ENCODE measurements at regions not wholly inside any gene's neighbourhood (a gene's known extent, or its start where the extent isn't known, plus 50 kb on each side); places are given as distances from the start of the nearest gene placed in this dataset.
A peak's percentile ranks its signal among the peaks of the same experiment; 100 is the strongest.
"Not testable (repeated sequence)": the region's sequence is repeated elsewhere in the genome, so short reads cannot be mapped to it uniquely, and the experiment has no call there.

DNA sequence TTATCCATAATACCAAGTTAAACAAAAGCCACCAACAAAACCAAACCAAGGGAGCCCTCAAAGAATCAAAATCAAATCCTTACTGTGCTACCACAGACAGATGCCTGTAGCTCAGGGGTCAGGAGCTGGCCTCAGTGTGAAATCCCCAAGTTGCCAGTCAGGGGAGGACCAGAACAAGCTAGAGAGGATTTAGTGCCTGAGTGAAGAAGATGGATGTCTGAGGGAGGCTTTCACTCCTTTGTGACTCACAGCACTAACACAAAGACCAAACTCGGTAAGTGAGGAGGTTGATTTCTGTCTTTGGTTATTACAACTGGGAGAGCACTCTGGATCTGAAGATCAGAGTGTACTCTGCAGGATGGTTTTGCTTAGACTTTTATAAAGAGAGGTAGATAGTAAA is 189.9 kb upstream of the ZNF184 start:
- no peaks in the 10 kb centered on the region for H3K36me3 Mint-ChIP-seq
- no peak overlapping the region for H3K27ac Mint-ChIP-seq
- CTCF ChIA-PET, result interaction anchor here (0.6 kb wide), 1 partner anchor 400 kb away, joined by 3 read pairs; no protein-coding TSS in a partner anchor
- H3K9me3 Mint-ChIP-seq, result no peaks in the 10 kb centered on the region
- DNase-seq, result no peak
- intact Hi-C loops (cut with micrococcal nuclease), result no loop called here
- POLR2A ChIA-PET, result no interaction called here
- H3K4me3 Mint-ChIP-seq, result no peak overlapping the region
- H3K27me3 Mint-ChIP-seq, result peaks cover 44% of the 10 kb centered on the region
- H3K4me1 Mint-ChIP-seq (ENCODE audit: low read depth), result peaks cover 5% of the 10 kb centered on the region

DNA sequence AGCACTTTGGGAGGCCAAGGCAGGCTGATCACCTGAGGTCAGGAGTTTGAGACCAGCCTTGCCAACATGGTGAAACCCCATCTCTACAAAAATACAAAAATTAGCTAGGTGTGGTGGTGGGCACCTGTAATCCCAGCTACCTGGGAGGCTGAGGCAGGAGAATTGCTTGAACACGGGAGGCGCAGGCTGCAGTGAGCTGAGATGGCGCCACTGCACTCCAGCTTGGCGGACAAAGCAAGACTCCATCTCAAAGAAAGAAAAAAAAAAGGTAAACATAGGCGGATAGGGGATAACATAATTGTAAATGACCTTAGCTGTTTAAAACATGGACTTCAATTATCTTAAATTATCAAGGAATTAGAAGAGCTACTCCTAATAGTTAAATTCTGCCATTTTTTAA is 189.3 kb upstream of the ZNF184 start:
- H3K36me3 Mint-ChIP-seq; H3K9me3 Mint-ChIP-seq; H3K4me3 Mint-ChIP-seq; intact Hi-C loops (cut with micrococcal nuclease); DNase-seq; POLR2A ChIA-PET; H3K4me1 Mint-ChIP-seq (ENCODE audit: low read depth); H3K27ac Mint-ChIP-seq: not testable (repeated sequence)
- peaks cover 38% of the 10 kb centered on the region for H3K27me3 Mint-ChIP-seq
- CTCF ChIA-PET, result interaction anchor here (0.6 kb wide), 2 partner anchors 399 to 1006 kb away, joined by 3 read pairs; no protein-coding TSS in a partner anchor

DNA sequence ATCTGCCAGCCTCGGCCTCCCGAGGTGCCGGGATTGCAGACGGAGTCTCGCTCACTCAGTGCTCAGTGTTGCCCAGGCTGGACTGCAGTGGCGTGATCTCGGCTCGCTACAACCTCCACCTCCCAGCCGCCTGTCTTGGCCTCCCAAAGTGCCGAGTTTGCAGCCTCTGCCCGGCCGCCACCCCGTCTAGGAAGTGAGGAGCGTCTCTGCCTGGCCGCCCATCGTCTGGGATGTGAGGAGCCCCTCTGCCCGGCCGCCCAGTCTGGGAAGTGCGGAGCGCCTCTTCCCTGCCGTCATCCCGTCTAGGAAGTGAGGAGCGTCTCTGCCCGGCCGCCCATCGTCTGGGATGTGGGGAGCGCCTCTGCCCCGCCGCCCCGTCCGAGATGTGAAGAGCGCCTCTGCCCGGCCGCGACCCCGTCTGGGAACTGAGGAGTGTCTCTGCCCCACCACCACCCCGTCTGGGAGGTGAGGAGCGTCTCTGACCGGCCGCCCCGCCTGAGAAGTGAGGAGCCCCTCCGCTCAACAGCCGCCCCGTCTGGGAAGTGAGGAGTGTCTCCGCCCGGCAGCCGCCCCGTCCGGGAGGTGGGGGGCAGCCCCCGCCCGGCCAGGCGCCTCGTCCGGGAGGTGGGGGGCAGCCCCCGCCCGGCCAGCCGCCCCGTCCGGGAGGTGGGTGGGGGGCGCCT is 180.4 kb upstream of the ZNF184 start:
- H3K4me1 Mint-ChIP-seq (ENCODE audit: low read depth); POLR2A ChIA-PET; H3K9me3 Mint-ChIP-seq; CTCF ChIA-PET; DNase-seq; H3K4me3 Mint-ChIP-seq; intact Hi-C loops (cut with micrococcal nuclease); H3K36me3 Mint-ChIP-seq; H3K27ac Mint-ChIP-seq: not testable (repeated sequence)
- H3K27me3 Mint-ChIP-seq, result peaks cover 39% of the 10 kb centered on the region

DNA sequence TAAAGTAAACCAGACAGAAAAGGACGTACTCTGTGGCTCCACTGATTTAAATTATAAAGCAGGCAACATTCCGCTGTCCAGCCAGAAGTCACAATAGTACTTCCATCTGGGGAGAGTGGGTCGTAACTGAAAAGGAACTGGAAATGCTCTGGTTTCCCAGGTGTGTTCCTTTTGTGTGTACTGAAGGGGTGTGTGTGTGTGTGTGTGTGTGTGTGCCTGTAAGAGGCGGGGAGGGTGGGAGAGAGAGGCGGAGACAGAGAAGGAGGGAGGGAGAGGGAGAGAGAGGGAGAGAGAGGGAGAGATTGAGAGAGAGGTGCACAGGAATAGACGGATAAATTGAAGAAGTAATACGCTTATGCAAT is 178.4 kb upstream of the ZNF184 start:
- H3K9me3 Mint-ChIP-seq, result no peaks in the 10 kb centered on the region
- DNase-seq, result no peak
- ChIA-PET POLR2A (no interaction called here), CTCF (no interaction called here)
- intact Hi-C loops (cut with micrococcal nuclease), result no loop called here
- no peaks in the 10 kb centered on the region for H3K36me3 Mint-ChIP-seq
- no peak overlapping the region for H3K4me3 Mint-ChIP-seq
- H3K27me3 Mint-ChIP-seq, result peaks cover 48% of the 10 kb centered on the region
- H3K4me1 Mint-ChIP-seq (ENCODE audit: low read depth), result peaks cover 5% of the 10 kb centered on the region
- H3K27ac Mint-ChIP-seq, result no peak overlapping the region

DNA sequence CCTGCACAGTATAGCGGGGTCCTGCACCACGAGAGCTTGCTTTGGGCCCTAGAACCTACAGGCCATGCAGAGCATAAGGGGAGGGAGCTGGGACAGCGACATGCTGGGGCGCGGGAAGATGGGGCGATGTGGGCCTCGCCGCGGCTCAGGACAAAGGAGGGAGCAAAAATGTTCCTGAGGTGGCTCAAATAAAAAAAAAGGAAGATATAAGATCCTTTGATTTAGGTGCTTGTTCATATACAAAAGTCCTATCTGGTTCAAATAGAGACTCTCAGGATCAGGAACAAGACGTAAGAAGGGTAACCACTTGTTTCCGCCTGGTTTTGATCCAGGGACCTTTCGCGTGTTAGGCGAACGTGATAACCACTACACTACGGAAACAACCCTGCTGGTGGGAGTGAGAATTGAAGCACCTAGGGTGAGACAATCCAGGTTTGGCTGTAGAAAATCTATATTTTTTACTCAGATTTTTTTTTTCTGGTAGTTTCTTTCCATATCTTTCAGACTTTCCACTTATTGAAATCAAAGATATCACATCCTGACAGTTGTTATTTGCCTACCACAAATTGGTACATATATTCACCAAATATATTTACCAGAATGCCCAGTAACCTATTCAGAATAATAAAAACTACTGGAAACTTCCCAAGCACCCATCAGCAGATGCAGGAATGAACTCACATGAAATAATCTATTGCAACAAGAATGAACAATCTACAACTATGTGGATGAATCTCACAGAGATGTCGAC is 177.9 kb upstream of the ZNF184 start:
- ChIA-PET POLR2A (no interaction called here), CTCF (no interaction called here)
- intact Hi-C loops (cut with micrococcal nuclease), result no loop called here
- DNase-seq, result peak; percentile 74
- Mint-ChIP-seq H3K9me3 (no peaks in the 10 kb centered on the region), H3K4me1 (ENCODE audit: low read depth) (peaks cover 5% of the 10 kb centered on the region), H3K36me3 (no peaks in the 10 kb centered on the region), H3K27ac (no peak overlapping the region), H3K27me3 (peaks cover 50% of the 10 kb centered on the region), H3K4me3 (no peak overlapping the region)

DNA sequence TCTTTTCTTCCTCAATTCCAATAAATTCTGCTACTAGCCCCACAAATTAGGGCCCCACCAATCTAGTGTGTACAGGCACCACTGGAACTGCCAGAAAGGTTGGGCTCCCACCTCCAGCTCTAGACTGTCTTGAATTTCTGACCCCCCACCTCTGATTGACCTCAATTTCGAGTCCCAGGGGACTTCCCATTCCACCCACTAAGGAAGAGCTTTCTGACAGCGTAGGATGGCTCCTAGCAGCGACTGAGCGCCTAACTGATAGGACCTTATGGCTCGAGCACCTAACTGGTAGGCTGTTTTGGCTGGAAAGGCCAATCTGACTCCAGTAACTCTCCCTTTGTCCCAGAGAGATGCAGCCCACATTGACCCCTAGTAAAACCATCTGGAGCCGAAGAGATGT is 171.6 kb upstream of the ZNF184 start:
- ChIA-PET CTCF (no interaction called here), POLR2A (no interaction called here)
- Mint-ChIP-seq H3K4me3 (no peak overlapping the region), H3K36me3 (no peaks in the 10 kb centered on the region), H3K9me3 (no peaks in the 10 kb centered on the region), H3K27me3 (peaks cover 47% of the 10 kb centered on the region), H3K4me1 (ENCODE audit: low read depth) (no peaks in the 10 kb centered on the region), H3K27ac (no peak overlapping the region)
- DNase-seq, result no peak
- intact Hi-C loops (cut with micrococcal nuclease), result no loop called here

DNA sequence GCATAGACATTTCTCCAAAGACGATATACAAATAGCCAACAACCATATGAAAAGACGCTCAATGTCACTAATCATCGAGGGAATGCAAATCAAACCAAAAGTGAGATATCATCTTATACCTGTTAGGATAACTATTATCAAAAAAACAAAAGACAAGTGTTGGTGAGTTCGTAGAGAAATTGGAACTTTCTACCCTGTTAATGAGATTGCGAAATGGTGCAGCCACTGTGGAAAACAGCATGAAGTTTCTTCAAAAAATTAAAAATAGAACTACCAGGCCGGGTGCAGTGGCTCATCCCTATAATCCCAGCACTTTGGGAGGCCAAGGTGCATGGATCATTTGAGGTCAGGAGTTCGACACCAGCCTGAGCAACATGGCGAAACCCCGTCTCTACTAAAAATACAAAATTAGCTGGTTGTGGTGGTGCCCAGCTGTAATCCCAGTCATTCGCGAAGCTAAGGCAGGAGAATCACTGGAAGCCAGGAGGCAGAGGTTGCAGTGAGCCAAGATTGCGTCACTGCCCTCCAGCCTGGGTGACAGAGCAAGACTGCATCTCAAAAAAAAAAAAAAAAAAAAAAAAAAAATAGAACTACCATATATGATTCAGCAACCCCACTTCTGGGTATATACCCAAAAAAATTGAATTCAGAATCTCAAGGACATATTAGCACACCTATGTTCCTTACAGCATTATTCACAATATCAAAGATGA is 170.0 kb upstream of the ZNF184 start:
- Mint-ChIP-seq H3K9me3 (no peaks in the 10 kb centered on the region), H3K4me3 (no peak overlapping the region), H3K36me3 (no peaks in the 10 kb centered on the region), H3K27ac (no peak overlapping the region), H3K27me3 (peaks cover 45% of the 10 kb centered on the region), H3K4me1 (ENCODE audit: low read depth) (no peaks in the 10 kb centered on the region)
- ChIA-PET CTCF (no interaction called here), POLR2A (no interaction called here)
- intact Hi-C loops (cut with micrococcal nuclease), result no loop called here
- DNase-seq, result no peak

DNA sequence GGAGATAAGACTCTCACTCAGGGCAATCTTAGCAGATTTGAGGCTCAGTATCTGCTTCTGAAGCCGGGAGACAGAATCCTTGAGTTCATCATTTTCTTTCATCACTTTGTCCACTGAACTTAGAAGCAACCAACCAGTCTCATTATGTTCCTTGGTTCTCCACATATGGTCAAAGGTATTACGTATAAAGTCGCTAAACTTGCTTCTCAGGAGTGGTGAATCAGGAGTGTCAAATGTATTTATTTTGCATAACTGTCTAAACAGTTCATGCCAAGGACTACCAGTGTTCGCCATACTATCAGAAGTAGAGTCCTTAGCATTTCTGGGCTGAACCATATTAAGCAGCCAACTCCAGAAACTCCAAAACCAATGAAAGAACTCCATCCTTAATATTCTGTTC is 163.0 kb upstream of the ZNF184 start:
- H3K27me3 Mint-ChIP-seq, result peaks cover 60% of the 10 kb centered on the region
- not testable (repeated sequence) for DNase-seq, H3K36me3 Mint-ChIP-seq

DNA sequence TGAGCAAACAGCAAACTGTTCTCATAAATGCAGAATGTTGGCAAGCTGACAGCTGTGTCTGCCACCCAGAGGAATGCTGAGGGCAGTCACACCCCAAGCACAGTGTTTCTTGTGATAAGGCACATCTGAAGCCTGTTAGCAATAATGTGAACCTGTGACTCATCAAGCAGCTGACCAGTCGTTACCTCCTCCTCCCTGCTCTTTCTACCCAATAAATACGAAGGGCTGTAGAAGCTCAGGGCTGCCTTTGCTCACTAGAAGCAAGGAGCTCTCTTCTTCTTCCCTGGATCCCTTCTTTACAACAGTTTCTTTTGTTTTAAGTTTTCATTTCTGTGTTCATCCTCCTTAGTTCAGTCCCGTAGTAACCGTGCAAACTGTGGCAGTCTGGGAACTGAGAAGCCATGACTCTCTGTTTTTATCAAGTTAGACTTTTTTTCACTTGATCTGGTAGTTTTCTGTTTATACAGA is 160.3 kb upstream of the ZNF184 start:
- H3K9me3 Mint-ChIP-seq; H3K36me3 Mint-ChIP-seq; H3K4me3 Mint-ChIP-seq; H3K4me1 Mint-ChIP-seq (ENCODE audit: low read depth); DNase-seq; intact Hi-C loops (cut with micrococcal nuclease); POLR2A ChIA-PET; H3K27ac Mint-ChIP-seq: not testable (repeated sequence)
- peaks cover 71% of the 10 kb centered on the region for H3K27me3 Mint-ChIP-seq
- CTCF ChIA-PET, result interaction anchor here (1.3 kb wide), 1 partner anchor 54 kb away, joined by 3 read pairs; no protein-coding TSS in a partner anchor

More for the DNA sequence above, 163.0 kb upstream of the ZNF184 start:
- H3K4me3 Mint-ChIP-seq; CTCF ChIA-PET; intact Hi-C loops (cut with micrococcal nuclease); H3K4me1 Mint-ChIP-seq (ENCODE audit: low read depth); POLR2A ChIA-PET; H3K9me3 Mint-ChIP-seq; H3K27ac Mint-ChIP-seq: not testable (repeated sequence)

DNA sequence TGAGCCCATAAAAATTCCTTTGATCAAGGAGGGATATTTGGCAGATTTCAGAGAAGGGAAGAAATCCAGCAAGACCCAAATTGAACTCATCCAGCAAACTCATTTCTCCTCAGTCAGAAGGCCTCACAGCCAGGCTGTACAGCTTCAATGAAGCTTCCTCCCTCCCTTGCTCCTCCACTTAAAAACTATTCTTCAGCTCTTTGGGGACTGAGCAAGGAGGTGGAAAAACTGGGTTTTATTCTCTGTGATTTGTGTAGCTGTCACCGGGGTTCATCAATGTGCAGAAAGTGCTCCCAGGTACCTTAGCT is 158.7 kb upstream of the ZNF184 start:
- POLR2A ChIA-PET, result interaction anchor here (0.6 kb wide), 1 partner anchor 1645 kb away, joined by 4 read pairs; no protein-coding TSS in a partner anchor
- DNase-seq, result no peak
- Mint-ChIP-seq H3K27ac (no peak overlapping the region), H3K4me1 (ENCODE audit: low read depth) (peaks cover 9% of the 10 kb centered on the region), H3K27me3 (peaks cover 73% of the 10 kb centered on the region), H3K9me3 (peaks cover 6% of the 10 kb centered on the region), H3K36me3 (peaks cover 2% of the 10 kb centered on the region), H3K4me3 (no peak overlapping the region)
- intact Hi-C loops (cut with micrococcal nuclease), result no loop called here
- CTCF ChIA-PET, result interaction anchor here (1.1 to 1.3 kb wide), 2 partner anchors 15 to 319 kb away, joined by 4 to 5 read pairs; no protein-coding TSS in a partner anchor

DNA sequence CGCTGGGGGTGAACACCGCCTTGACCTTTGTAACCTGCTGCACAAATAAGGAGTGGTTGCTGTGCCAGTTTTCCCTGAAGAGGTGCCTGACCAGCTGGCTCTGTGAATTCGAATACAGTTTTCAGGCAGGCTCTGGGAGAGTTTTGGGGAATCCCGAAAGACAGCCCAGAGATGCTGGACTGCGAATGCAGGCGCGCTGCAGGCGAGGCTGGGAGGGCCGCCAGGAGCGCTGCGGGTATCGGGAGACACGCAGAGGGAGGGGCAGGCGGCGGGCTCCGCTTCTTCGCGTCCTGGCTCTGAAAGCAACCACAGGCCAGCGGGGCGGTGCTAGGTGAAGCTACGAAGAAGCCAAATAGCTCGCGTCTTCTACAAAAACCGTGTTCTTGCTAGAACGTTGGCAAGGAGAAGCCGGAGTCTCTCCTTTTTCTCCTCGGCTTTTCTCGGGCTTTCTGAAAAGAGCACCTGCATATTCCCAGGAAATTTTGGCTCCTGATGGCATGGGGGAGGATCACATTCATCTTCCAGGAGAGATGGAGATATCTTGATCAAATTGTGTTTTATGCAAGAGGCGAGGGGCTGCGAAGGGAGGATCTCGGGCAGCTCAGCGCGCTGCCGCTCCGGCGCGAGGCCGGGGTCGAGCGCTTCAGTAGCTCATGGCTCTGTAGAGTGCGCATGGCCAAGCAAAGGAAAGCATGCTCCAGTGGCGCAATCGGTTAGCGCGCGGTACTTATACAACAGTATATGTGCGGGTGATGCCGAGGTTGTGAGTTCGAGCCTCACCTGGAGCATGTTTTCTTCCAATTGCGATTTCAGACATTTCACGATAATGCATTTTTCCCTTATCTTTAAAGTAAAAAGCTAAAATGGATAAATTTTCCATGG is 158.1 kb upstream of the ZNF184 start:
- intact Hi-C loops (cut with micrococcal nuclease), result no loop called here
- H3K27me3 Mint-ChIP-seq, result peaks cover 71% of the 10 kb centered on the region
- H3K36me3 Mint-ChIP-seq, result peaks cover 2% of the 10 kb centered on the region
- ChIA-PET POLR2A (interaction anchor here (0.6 kb wide), 1 partner anchor 1645 kb away, joined by 4 read pairs; no protein-coding TSS in a partner anchor), CTCF (interaction anchor here (0.6 to 1.3 kb wide), 3 partner anchors 21 to 318 kb away, joined by 3 to 5 read pairs (median 3); no protein-coding TSS in a partner anchor)
- DNase-seq, result peak; percentile 74
- H3K4me3 Mint-ChIP-seq, result peak overlapping the region; percentile 80
- peaks cover 6% of the 10 kb centered on the region for H3K9me3 Mint-ChIP-seq
- peak overlapping the region; percentile 81 for H3K27ac Mint-ChIP-seq
- peaks cover 9% of the 10 kb centered on the region for H3K4me1 Mint-ChIP-seq (ENCODE audit: low read depth)

Measured in activated CD4-positive, alpha-beta memory T cell treated with anti-CD3 and anti-CD28 coated beads for 36 hours (primary cell).